ENCODE measurements at regions not wholly inside any gene's neighbourhood (a gene's known extent, or its start where the extent isn't known, plus 50 kb on each side); places are given as distances from the start of the nearest gene placed in this dataset.

DNA sequence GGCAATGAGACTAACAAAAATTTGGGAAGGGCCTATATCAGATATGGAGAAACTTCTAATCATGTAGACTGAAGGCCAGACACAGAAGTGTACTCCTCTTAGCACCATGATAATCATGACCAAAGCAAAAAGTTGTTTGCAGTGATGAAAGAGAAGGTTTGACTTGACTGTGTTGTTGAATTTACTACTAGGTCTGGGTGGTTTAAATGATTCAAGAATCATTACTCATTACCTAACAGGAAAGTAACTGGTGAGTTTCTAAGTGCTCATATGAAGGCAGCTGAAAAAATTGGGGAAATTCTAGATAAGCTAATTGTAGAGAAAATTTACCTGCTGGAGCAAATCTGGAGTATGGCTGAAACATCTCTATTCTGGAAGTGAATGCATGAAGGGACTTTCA, 451.5 kb upstream of the SORCS1 start:
- DNase-seq (ENCODE audit: extremely low spot score), result no peak
- POLR2A ChIA-PET, result no interaction called here
- CTCF ChIA-PET, result no interaction called here
- TF ChIP-seq, protein P1, sequence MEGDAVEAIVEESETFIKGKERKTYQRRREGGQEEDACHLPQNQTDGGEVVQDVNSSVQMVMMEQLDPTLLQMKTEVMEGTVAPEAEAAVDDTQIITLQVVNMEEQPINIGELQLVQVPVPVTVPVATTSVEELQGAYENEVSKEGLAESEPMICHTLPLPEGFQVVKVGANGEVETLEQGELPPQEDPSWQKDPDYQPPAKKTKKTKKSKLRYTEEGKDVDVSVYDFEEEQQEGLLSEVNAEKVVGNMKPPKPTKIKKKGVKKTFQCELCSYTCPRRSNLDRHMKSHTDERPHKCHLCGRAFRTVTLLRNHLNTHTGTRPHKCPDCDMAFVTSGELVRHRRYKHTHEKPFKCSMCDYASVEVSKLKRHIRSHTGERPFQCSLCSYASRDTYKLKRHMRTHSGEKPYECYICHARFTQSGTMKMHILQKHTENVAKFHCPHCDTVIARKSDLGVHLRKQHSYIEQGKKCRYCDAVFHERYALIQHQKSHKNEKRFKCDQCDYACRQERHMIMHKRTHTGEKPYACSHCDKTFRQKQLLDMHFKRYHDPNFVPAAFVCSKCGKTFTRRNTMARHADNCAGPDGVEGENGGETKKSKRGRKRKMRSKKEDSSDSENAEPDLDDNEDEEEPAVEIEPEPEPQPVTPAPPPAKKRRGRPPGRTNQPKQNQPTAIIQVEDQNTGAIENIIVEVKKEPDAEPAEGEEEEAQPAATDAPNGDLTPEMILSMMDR (IDR thresholded peaks at IDR 0.05; ENCODE audit: control extremely low read depth, extremely low read depth, low read depth, missing control alignments), result no peak

DNA sequence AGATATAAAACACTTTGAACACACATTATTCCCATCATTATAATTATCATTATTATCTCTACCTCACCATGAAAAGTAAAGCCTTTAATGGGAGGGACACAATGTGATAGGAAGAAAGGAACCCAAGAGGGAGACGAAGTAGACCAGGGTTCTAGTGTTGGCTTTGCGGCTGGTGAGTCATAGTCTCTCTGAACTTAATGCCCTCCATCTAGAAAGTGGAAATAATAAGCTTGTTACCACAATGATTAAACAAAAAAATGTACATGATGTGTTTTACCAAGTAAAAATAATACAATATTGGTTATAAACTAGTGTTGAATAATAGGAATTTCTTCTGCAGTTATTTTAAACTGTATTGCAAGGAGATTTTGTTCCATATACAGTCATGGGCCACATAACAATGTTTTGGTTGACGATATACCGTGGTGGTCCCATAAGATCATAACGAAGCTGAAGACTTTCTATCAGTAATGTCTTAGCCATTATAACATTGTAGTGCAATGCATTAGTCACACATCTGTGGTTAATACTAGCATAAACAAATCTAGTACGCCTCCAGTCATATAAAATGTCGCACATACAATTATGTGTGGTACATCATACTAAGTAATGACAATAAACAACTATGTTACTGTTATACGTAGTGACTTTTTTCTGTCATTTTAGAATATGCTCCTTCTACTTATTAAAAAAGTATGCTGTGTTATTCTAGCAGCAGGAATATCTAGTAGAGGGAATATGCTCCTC, 450.6 kb upstream of the SORCS1 start:
- ChIA-PET POLR2A (no interaction called here), CTCF (interaction anchor here (1.2 to 1.4 kb wide), 2 partner anchors 10 to 35 kb away, joined by 3 read pairs; no protein-coding TSS in a partner anchor)
- no peak for DNase-seq (ENCODE audit: extremely low spot score)
- TF ChIP-seq, protein P1 (IDR thresholded peaks at IDR 0.05; ENCODE audit: control extremely low read depth, extremely low read depth, low read depth, missing control alignments), result no peak

DNA sequence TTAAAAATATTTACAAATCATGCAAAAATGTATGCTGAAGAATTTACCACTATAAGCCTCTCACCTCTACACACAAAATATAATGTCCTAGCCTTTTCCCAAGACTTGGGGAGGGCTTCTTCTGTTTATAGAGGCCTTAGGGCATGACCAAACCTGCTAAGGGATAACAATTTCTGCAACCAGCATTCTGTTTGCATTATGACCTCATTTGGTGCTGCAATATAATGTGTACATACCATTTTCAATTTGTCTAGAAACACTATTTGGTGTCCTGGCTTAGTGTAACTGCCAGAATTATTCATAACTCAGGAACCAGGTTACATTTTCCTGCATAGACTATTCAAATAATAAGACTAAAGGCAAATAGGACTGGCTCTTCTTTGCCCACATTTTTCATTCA, 446.6 kb upstream of the SORCS1 start:
- no peak for DNase-seq (ENCODE audit: extremely low spot score)
- POLR2A ChIA-PET, result no interaction called here
- CTCF ChIA-PET, result interaction anchor here (0.8 kb wide), 1 partner anchor 11 kb away, joined by 3 read pairs; no protein-coding TSS in a partner anchor
- TF ChIP-seq, protein P1 (IDR thresholded peaks at IDR 0.05; ENCODE audit: control extremely low read depth, extremely low read depth, low read depth, missing control alignments), result no peak

DNA sequence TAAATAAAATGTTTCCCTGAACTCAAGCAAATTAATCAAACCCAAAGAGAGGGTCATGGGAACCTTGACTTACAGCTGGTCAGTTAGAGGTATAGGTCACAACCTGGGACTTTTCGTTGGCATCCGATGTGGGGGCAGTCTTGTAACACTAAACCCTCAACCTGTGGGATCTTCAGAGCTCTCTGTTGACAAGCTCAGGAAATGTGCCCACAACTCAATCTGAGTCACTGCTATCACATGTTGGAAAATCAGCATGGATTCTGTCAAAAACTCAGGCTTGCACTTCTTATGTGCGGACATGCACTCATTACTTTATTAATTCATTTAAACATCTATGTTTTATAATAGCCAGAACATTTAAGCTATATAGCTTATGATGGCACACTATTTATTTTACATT, 424.6 kb upstream of the SORCS1 start:
- no peak for DNase-seq (ENCODE audit: extremely low spot score)
- POLR2A ChIA-PET, result no interaction called here
- CTCF ChIA-PET, result interaction anchor here (1.0 kb wide), 1 partner anchor 226 kb away, joined by 3 read pairs; no protein-coding TSS in a partner anchor
- TF ChIP-seq, protein P1 (IDR thresholded peaks at IDR 0.05; ENCODE audit: control extremely low read depth, extremely low read depth, low read depth, missing control alignments), result no peak

DNA sequence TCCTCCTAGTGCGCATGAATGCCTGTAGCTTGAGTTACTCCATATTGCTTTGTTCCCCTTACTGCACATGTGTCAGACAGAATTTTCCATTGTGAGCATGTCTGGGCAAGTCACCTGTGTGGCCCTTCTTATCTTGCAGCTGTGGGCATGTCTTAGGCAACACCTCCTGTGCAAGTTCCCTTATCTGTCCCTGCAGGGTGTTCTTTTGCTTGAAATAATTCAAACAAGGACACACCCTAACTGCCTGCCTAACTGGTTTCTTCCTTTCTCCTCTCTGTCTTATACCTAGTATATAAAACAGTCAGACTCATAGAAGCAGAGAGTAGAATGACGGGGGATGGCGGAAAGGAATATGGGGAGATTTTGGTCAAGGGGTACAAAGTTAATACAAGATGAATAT, 421.1 kb upstream of the SORCS1 start:
- no peak for DNase-seq (ENCODE audit: extremely low spot score)
- ChIA-PET CTCF (no interaction called here), POLR2A (no interaction called here)
- TF ChIP-seq, protein P1 (IDR thresholded peaks at IDR 0.05; ENCODE audit: control extremely low read depth, extremely low read depth, low read depth, missing control alignments), result no peak

DNA sequence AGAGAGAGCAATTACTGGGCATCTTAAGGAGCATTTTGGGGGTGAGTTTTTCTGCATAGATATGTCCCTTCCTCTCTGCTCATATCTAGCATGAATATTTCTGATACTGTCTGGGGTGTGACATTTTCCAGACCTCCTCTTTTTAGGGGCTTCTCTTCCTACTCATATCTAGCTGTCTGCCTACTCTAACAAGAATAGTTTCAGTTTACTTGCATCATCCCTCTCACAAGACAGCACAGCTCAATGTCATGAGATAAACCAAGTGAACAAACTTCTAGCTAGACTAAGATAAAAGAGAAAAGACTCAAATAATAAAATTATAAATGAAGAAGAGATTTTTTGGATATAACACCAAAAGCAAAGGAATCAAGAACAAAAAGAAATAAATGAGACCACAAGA, 419.5 kb upstream of the SORCS1 start:
- TF ChIP-seq, protein P1 (IDR thresholded peaks at IDR 0.05; ENCODE audit: control extremely low read depth, extremely low read depth, low read depth, missing control alignments), result no peak
- DNase-seq (ENCODE audit: extremely low spot score), result no peak
- ChIA-PET CTCF (no interaction called here), POLR2A (no interaction called here)

Data from GM10248 (cell line).